SK-N-MC (cell line): ENCODE measurements at regions not wholly inside any gene's neighbourhood (a gene's known extent, or its start where the extent isn't known, plus 50 kb on each side); places are given as distances from the start of the nearest gene placed in this dataset.

Experiments used
- EZH2 ChIP-seq: fragments of 200-600 bp; sonication (generic); IDR thresholded peaks from one replicate; pipeline ENCODE4 v1.6.1; 2017; ENCODE audit warnings: antibody characterized with exemption
- FOXP2 ChIP-seq: optimal IDR thresholded peaks from 2 replicates; pipeline ENCODE3; 2011; ENCODE audit warnings: mild to moderate bottlenecking, moderate library complexity; ENCODE audit not compliant: insufficient read depth; ENCODE audit errors: extremely low read length, control extremely low read depth
- POLR2AphosphoS5 ChIP-seq: IDR thresholded peaks from 2 replicates; pipeline ENCODE4 v1.6.1; 2012; ENCODE audit warnings: mild to moderate bottlenecking, low read depth, low read length, borderline replicate concordance

DNA sequence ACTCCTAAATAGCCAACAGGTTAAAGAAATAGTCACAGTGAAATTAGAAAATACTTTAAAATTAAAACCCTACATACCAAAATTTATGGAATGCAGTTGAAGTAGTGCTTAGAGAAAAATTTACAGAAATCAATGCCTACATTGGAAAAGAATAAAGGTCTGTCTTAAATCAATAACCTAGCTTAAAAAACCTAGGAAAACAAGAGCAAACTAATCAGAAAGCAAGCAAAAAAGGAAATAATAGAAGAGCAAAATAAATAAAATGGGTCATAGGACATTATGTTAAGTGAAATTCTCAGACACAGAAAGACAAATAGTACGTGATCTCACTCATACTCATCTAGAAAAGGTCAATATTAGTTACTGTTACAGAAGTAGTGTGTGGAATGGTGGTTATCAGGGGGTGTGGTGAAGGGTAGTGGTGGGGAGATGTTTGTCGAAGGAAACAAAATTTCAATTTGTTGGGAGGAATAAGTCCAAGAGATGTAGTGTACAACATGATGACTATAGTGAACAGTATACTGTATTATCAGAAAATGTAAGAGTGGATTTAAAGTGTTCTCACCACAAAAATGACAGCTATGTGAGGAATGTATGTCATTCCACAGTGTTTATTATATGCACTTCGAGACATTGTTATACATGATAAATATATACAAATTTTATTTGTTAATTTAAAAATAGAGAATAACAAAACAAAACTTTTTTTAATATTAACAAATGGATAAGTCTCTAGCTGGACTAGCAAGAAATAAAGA is 423.6 kb downstream of the CDH26 start:
- no peak for TF ChIP-seq EZH2
- no peak for TF ChIP-seq POLR2AphosphoS5
- no peak for TF ChIP-seq FOXP2
